ENCODE measurements at regions not wholly inside any gene's neighbourhood (a gene's known extent, or its start where the extent isn't known, plus 50 kb on each side); places are given as distances from the start of the nearest gene placed in this dataset.
A peak's percentile ranks its signal among the peaks of the same experiment; 100 is the strongest.
"Not testable (repeated sequence)": the region's sequence is repeated elsewhere in the genome, so short reads cannot be mapped to it uniquely, and the experiment has no call there.

- DNase-seq (ENCODE audit: low spot score): no peak
Measured at GRCh38 chr12:59405992-59406391, 189.8 kb upstream of the SLC16A7 start.

GRCh38 chr12:59404109-59404650, 191.6 kb upstream of the SLC16A7 start:
- no peak for DNase-seq (ENCODE audit: low spot score)

GRCh38 chr12:59403259-59403932, 192.4 kb upstream of the SLC16A7 start:
- peak; percentile 75 for DNase-seq (ENCODE audit: low spot score)

GRCh38 chr12:59401862-59402261, 194.0 kb upstream of the SLC16A7 start:
- DNase-seq (ENCODE audit: low spot score): no peak

- DNase-seq (ENCODE audit: low spot score): no peak
Measured at GRCh38 chr12:59398164-59398563, 197.7 kb upstream of the SLC16A7 start.

- DNase-seq (ENCODE audit: low spot score): no peak
Measured at GRCh38 chr12:59396919-59397318, 198.9 kb upstream of the SLC16A7 start.

- DNase-seq (ENCODE audit: low spot score): no peak
Measured at GRCh38 chr12:59396519-59396918, 199.3 kb upstream of the SLC16A7 start.

- not testable (repeated sequence) for DNase-seq (ENCODE audit: low spot score)
Measured at GRCh38 chr12:59395310-59395709, 200.5 kb upstream of the SLC16A7 start.

GRCh38 chr12:59393506-59393905, 202.3 kb upstream of the SLC16A7 start:
- no peak for DNase-seq (ENCODE audit: low spot score)

- no peak for DNase-seq (ENCODE audit: low spot score)
Measured at GRCh38 chr12:59389968-59390576, 205.8 kb upstream of the SLC16A7 start.

GRCh38 chr12:59388694-59389093, 207.1 kb upstream of the SLC16A7 start:
- no peak for DNase-seq (ENCODE audit: low spot score)

- no peak for DNase-seq (ENCODE audit: low spot score)
Measured at GRCh38 chr12:59388176-59388575, 207.7 kb upstream of the SLC16A7 start.

- DNase-seq (ENCODE audit: low spot score): no peak
Measured at GRCh38 chr12:59386236-59386635, 209.6 kb upstream of the SLC16A7 start.

GRCh38 chr12:59383079-59383822, 212.6 kb upstream of the SLC16A7 start:
- DNase-seq (ENCODE audit: low spot score): no peak

GRCh38 chr12:59382282-59383078, 213.3 kb upstream of the SLC16A7 start:
- DNase-seq (ENCODE audit: low spot score): no peak

- DNase-seq (ENCODE audit: low spot score): no peak
Measured at GRCh38 chr12:59381106-59381505, 214.7 kb upstream of the SLC16A7 start.

- no peak for DNase-seq (ENCODE audit: low spot score)
Measured at GRCh38 chr12:59375633-59376032, 220.2 kb upstream of the SLC16A7 start.

- no peak for DNase-seq (ENCODE audit: low spot score)
Measured at GRCh38 chr12:59374783-59375182, 221.0 kb upstream of the SLC16A7 start.

GRCh38 chr12:59372956-59373355, 222.9 kb upstream of the SLC16A7 start:
- DNase-seq (ENCODE audit: low spot score): peak; percentile 19

GRCh38 chr12:59370933-59371332, 224.9 kb upstream of the SLC16A7 start:
- DNase-seq (ENCODE audit: low spot score): no peak

GRCh38 chr12:59365133-59365532, 230.7 kb upstream of the SLC16A7 start:
- no peak for DNase-seq (ENCODE audit: low spot score)

GRCh38 chr12:59357811-59358210, 238.0 kb upstream of the SLC16A7 start:
- no peak for DNase-seq (ENCODE audit: low spot score)
